H9 (cell line): ENCODE measurements at regions not wholly inside any gene's neighbourhood (a gene's known extent, or its start where the extent isn't known, plus 50 kb on each side); places are given as distances from the start of the nearest gene placed in this dataset.

ENCODE experiments used
- DNase-seq: peaks from one replicate; pipeline ENCODE4 v3.0.0-alpha.2; 2017
- H2AFZ ChIP-seq: one replicate; pipeline ENCODE4 v1.6.1; 2013; ENCODE audit warnings: mild to moderate bottlenecking, low read length, control low read depth, moderate library complexity
- H2AK5ac ChIP-seq: 2 replicates; pipeline ENCODE4 v1.6.1; 2013; ENCODE audit warnings: low read length, control low read depth, mixed read lengths; ENCODE audit not compliant: insufficient read length
- H2BK120ac ChIP-seq: one replicate; pipeline ENCODE4 v1.6.1; 2013; ENCODE audit warnings: low read depth, mild to moderate bottlenecking, low read length, control low read depth, inconsistent platforms; ENCODE audit not compliant: poor library complexity, severe bottlenecking
- H2BK12ac ChIP-seq: 2 replicates; pipeline ENCODE4 v1.6.1; 2013; ENCODE audit warnings: low read length, control low read depth, mixed read lengths, low read depth; ENCODE audit not compliant: insufficient read length
- H2BK15ac ChIP-seq: 2 replicates; pipeline ENCODE4 v1.6.1; 2013; ENCODE audit warnings: low read depth, low read length, control low read depth
- H2BK20ac ChIP-seq: one replicate; pipeline ENCODE4 v1.6.1; 2013; ENCODE audit warnings: low read depth, mild to moderate bottlenecking, low read length, control low read depth, inconsistent platforms; ENCODE audit not compliant: poor library complexity, severe bottlenecking
- H2BK5ac ChIP-seq: 2 replicates; pipeline ENCODE4 v1.6.1; 2013; ENCODE audit warnings: low read length, control low read depth, mixed read lengths; ENCODE audit not compliant: insufficient read length
- H3K14ac ChIP-seq: 2 replicates; pipeline ENCODE4 v1.6.1; 2013; ENCODE audit warnings: low read length, control low read depth; ENCODE audit not compliant: insufficient read depth
- H3K18ac ChIP-seq: 2 replicates; pipeline ENCODE4 v1.6.1; 2013; ENCODE audit warnings: low read depth, mild to moderate bottlenecking, mixed read lengths, low read length, control low read depth; ENCODE audit not compliant: insufficient read length
- H3K23ac ChIP-seq: 2 replicates; pipeline ENCODE4 v1.6.1; 2013; ENCODE audit warnings: low read length, control low read depth, mixed read lengths, low read depth; ENCODE audit not compliant: insufficient read length
- H3K23me2 ChIP-seq: 2 replicates; pipeline ENCODE4 v1.6.1; 2013; ENCODE audit warnings: low read depth, mild to moderate bottlenecking, mixed read lengths, low read length, control low read depth; ENCODE audit not compliant: insufficient read length, poor library complexity, severe bottlenecking
- H3K27ac ChIP-seq: 2 replicates; pipeline ENCODE4 v1.5.1; 2013; ENCODE audit warnings: low read length, control low read depth, mixed read lengths, low read depth; ENCODE audit not compliant: insufficient read length
- H3K27me3 ChIP-seq: 2 replicates; pipeline ENCODE4 v1.6.1; 2013; ENCODE audit warnings: low read length, control low read depth, inconsistent platforms; ENCODE audit not compliant: insufficient read depth
- H3K4ac ChIP-seq: 2 replicates; pipeline ENCODE4 v1.6.1; 2013; ENCODE audit warnings: low read depth, mild to moderate bottlenecking, control low read depth, inconsistent platforms, low read length, moderate library complexity
- H3K4me1 ChIP-seq: 2 replicates; pipeline ENCODE4 v1.6.1; 2013; ENCODE audit warnings: low read length, control low read depth, inconsistent platforms; ENCODE audit not compliant: insufficient read depth
- H3K4me2 ChIP-seq: 2 replicates; pipeline ENCODE4 v1.6.1; 2013; ENCODE audit warnings: low read length, control low read depth, mixed read lengths; ENCODE audit not compliant: insufficient read length, insufficient read depth
- H3K56ac ChIP-seq: 2 replicates; pipeline ENCODE4 v1.6.1; 2013; ENCODE audit warnings: low read depth, mild to moderate bottlenecking, mixed read lengths, low read length, control low read depth; ENCODE audit not compliant: insufficient read length
- H3K79me1 ChIP-seq: 2 replicates; pipeline ENCODE4 v1.6.1; 2013; ENCODE audit warnings: low read depth, mild to moderate bottlenecking, moderate library complexity, low read length, control low read depth, inconsistent platforms; ENCODE audit not compliant: insufficient read depth, poor library complexity, severe bottlenecking
- H3K79me2 ChIP-seq: 2 replicates; pipeline ENCODE4 v1.6.1; 2013; ENCODE audit warnings: low read length, control low read depth, inconsistent platforms; ENCODE audit not compliant: insufficient read depth
- H3K9ac ChIP-seq: 2 replicates; pipeline ENCODE4 v1.6.1; 2013; ENCODE audit warnings: low read length, control low read depth, mixed read lengths; ENCODE audit not compliant: insufficient read length; ENCODE audit errors: extremely low read depth
- H3K9me3 ChIP-seq: one replicate; pipeline ENCODE4 v1.6.1; 2013; ENCODE audit warnings: low read depth, low read length, inconsistent platforms; ENCODE audit not compliant: control insufficient read depth
- H3T11ph ChIP-seq: one replicate; pipeline ENCODE4 v1.6.1; 2013; ENCODE audit warnings: mild to moderate bottlenecking, low read length, control low read depth, inconsistent platforms
- H4K20me1 ChIP-seq: one replicate; pipeline ENCODE4 v1.6.1; 2013; ENCODE audit not compliant: control insufficient read depth, insufficient read length, insufficient read depth
- H4K5ac ChIP-seq: 2 replicates; pipeline ENCODE4 v1.6.1; 2013; ENCODE audit warnings: low read depth, mild to moderate bottlenecking, mixed read lengths, low read length, control low read depth; ENCODE audit not compliant: insufficient read length
- H4K8ac ChIP-seq: replicated peaks from 2 replicates; pipeline ENCODE4 v1.6.1; 2013; ENCODE audit warnings: low read length, control low read depth, mixed read lengths, low read depth; ENCODE audit not compliant: insufficient read length
- H4K91ac ChIP-seq: 2 replicates; pipeline ENCODE4 v1.6.1; 2013; ENCODE audit warnings: low read depth, mild to moderate bottlenecking, moderate library complexity, mixed read lengths, low read length, control low read depth; ENCODE audit not compliant: insufficient read length
- H3K27ac Mint-ChIP-seq, 3 experiments: 2 replicates in 2 of 3; 3 replicates in 1 of 3; pipeline ENCODE4 v1.8.0; 2020 to 2021; ENCODE audit warnings: mixed read lengths in 3 of 3, mild to moderate bottlenecking in 1 of 3, moderate library complexity in 1 of 3
- H3K27me3 Mint-ChIP-seq: 2 replicates; pipeline ENCODE4 v1.8.0; 2021; ENCODE audit warnings: low read depth, mild to moderate bottlenecking, moderate library complexity, mixed read lengths
- H3K36me3 Mint-ChIP-seq, 3 experiments: 2 replicates in 2 of 3; 3 replicates in 1 of 3; pipeline ENCODE4 v1.8.0; 2020 to 2021; ENCODE audit warnings: low read depth in 3 of 3, mixed read lengths in 3 of 3; ENCODE audit not compliant: insufficient read depth in 1 of 3
- H3K4me1 Mint-ChIP-seq, 2 experiments: 2 replicates each; pipeline ENCODE4 v1.8.0; 2020; ENCODE audit warnings: mixed read lengths in 2 of 2
- H3K4me3 Mint-ChIP-seq, 2 experiments: 2 replicates in 1 of 2; 3 replicates in 1 of 2; pipeline ENCODE4 v1.8.0; 2020 to 2021; ENCODE audit warnings: mild to moderate bottlenecking in 2 of 2, mixed read lengths in 2 of 2, moderate library complexity in 1 of 2
- H3K9me3 Mint-ChIP-seq, 2 experiments: 2 replicates in 1 of 2; 3 replicates in 1 of 2; pipeline ENCODE4 v1.8.0; 2020; ENCODE audit warnings: mild to moderate bottlenecking in 2 of 2, mixed read lengths in 2 of 2, moderate library complexity in 1 of 2
- CTCF ChIP-seq: fragments of 200-600 bp; sonication (generic); conservative IDR thresholded peaks from 3 replicates; pipeline ENCODE4 v1.8.0; 2021; ENCODE audit warnings: antibody characterized with exemption, mild to moderate bottlenecking
- WGBS: extraction: QIAGEN DNeasy Blood & Tissue Kit; methylation state at CpG from one replicate; pipeline ENCODE4 v1.1.7; 2013; ENCODE audit warnings: missing lambda C conversion rate, low lambda C conversion rate, mixed read lengths; ENCODE audit not compliant: insufficient read length; ENCODE audit errors: extremely low coverage; 5-methylcytosine and 5-hydroxymethylcytosine counted together

- Histone ChIP-seq H4K8ac (no peak overlapping the region), H3K4me2 (no peak overlapping the region), H3K79me1 (no peaks in the 10 kb centered on the region), H3K4ac (no peak overlapping the region), H3K18ac (no peak overlapping the region), H3K23ac (no peak overlapping the region), H2AK5ac (no peak overlapping the region), H4K91ac (no peak overlapping the region), H2BK5ac (no peak overlapping the region), H3K9me3 (no peaks in the 10 kb centered on the region), H3K79me2 (no peaks in the 10 kb centered on the region), H2BK20ac (no peak overlapping the region), H3K14ac (no peak overlapping the region), H4K20me1 (no peaks in the 10 kb centered on the region), H3K9ac (no peak overlapping the region), H2BK15ac (no peak overlapping the region), H3K27ac (no peak overlapping the region), H3K4me1 (no peaks in the 10 kb centered on the region; the same call in 1 of the 2 replicates), H2AFZ (no peak overlapping the region), H3K23me2 (no peaks in the 10 kb centered on the region), H3K27me3 (no peaks in the 10 kb centered on the region), H2BK120ac (no peak overlapping the region), H2BK12ac (no peak overlapping the region), H4K5ac (no peak overlapping the region), H3K56ac (no peak overlapping the region), H3T11ph (no peak overlapping the region)
- Mint-ChIP-seq H3K4me1 (0 out of 4 replicates have a peak, but pooled peaks cover 0 to 6% of the 10 kb centered on the region in 2 experiments), H3K27me3 (peaks cover 4% of the 10 kb centered on the region), H3K4me3 (no peak overlapping the region), H3K27ac (no peak overlapping the region), H3K9me3 (no peaks in the 10 kb centered on the region; a peak in 1 of 5 replicates), H3K36me3 (no peaks in the 10 kb centered on the region)
- TF ChIP-seq CTCF: no peak
- WGBS: no CpG with 5 or more reads among the region's 3 CpGs
- no peak for DNase-seq
Observed at GRCh38 chr20:52779125-52779524, 193.0 kb upstream of the TSHZ2 start.
